C1 segment of cervical spinal cord (tissue), 14 donors: ENCODE measurements at regions not wholly inside any gene's neighbourhood (a gene's known extent, or its start where the extent isn't known, plus 50 kb on each side); places are given as distances from the start of the nearest gene placed in this dataset.

Source experiments
- DNase-seq, 14 donors: peaks; one replicate each; lab custom pipeline; 2025; lab: John Stamatoyannopoulos, UW

GRCh38 chr1:39107341-39108290, 81.5 kb downstream of the NDUFS5 start:
- DNase-seq = peak in 4 of 14 donors; percentile 9 to 36 (median 24)

GRCh38 chr1:39109644-39110043, 83.5 kb downstream of the NDUFS5 start:
- no peak for DNase-seq

- DNase-seq = peak in 2 of 14 donors; percentile 43 to 55
Observed at GRCh38 chr1:39110325-39110851, 84.2 kb downstream of the NDUFS5 start.

- no peak for DNase-seq
Observed at GRCh38 chr1:39110882-39111281, 84.7 kb downstream of the NDUFS5 start.

GRCh38 chr1:39113109-39113743, 87.1 kb downstream of the NDUFS5 start:
- no peak for DNase-seq

GRCh38 chr1:39115271-39116110, 89.0 kb upstream of the MACF1 start:
- DNase-seq = no peak

- no peak for DNase-seq
Observed at GRCh38 chr1:39116116-39116607, 88.3 kb upstream of the MACF1 start.

- no peak for DNase-seq
Observed at GRCh38 chr1:39116860-39117728, 87.4 kb upstream of the MACF1 start.

- no peak for DNase-seq
Observed at GRCh38 chr1:39117899-39118450, 86.5 kb upstream of the MACF1 start.

GRCh38 chr1:39122056-39122455, 82.4 kb upstream of the MACF1 start:
- no peak for DNase-seq

GRCh38 chr1:39124282-39124681, 80.2 kb upstream of the MACF1 start:
- DNase-seq = no peak

- no peak for DNase-seq
Observed at GRCh38 chr1:39127513-39127912, 77.0 kb upstream of the MACF1 start.

GRCh38 chr1:39128126-39128525, 76.4 kb upstream of the MACF1 start:
- no peak for DNase-seq

GRCh38 chr1:39128959-39129358, 75.5 kb upstream of the MACF1 start:
- DNase-seq = no peak

GRCh38 chr1:39129514-39129913, 75.0 kb upstream of the MACF1 start:
- DNase-seq = no peak

- no peak for DNase-seq
Observed at GRCh38 chr1:39130325-39130724, 74.2 kb upstream of the MACF1 start.

GRCh38 chr1:39131940-39132339, 72.6 kb upstream of the MACF1 start:
- no peak for DNase-seq

GRCh38 chr1:39132505-39133339, 71.8 kb upstream of the MACF1 start:
- DNase-seq = peak in 11 of 14 donors; percentile 5 to 78 (median 53)

GRCh38 chr1:39133340-39133684, 71.2 kb upstream of the MACF1 start:
- no peak for DNase-seq
